ENCODE measurements at regions not wholly inside any gene's neighbourhood (a gene's known extent, or its start where the extent isn't known, plus 50 kb on each side); places are given as distances from the start of the nearest gene placed in this dataset.

- H3K27ac Mint-ChIP-seq, result no peak overlapping the region
- peaks cover 9% of the 10 kb centered on the region for H3K4me1 Mint-ChIP-seq (ENCODE audit: low read depth)
- no peak for DNase-seq (ENCODE audit: low spot score, unreplicated experiment)
- no peak overlapping the region for H3K4me3 Mint-ChIP-seq (ENCODE audit: low read depth)
- H3K27me3 Mint-ChIP-seq, result peaks cover 21% of the 10 kb centered on the region
- TF ChIP-seq, protein P1, sequence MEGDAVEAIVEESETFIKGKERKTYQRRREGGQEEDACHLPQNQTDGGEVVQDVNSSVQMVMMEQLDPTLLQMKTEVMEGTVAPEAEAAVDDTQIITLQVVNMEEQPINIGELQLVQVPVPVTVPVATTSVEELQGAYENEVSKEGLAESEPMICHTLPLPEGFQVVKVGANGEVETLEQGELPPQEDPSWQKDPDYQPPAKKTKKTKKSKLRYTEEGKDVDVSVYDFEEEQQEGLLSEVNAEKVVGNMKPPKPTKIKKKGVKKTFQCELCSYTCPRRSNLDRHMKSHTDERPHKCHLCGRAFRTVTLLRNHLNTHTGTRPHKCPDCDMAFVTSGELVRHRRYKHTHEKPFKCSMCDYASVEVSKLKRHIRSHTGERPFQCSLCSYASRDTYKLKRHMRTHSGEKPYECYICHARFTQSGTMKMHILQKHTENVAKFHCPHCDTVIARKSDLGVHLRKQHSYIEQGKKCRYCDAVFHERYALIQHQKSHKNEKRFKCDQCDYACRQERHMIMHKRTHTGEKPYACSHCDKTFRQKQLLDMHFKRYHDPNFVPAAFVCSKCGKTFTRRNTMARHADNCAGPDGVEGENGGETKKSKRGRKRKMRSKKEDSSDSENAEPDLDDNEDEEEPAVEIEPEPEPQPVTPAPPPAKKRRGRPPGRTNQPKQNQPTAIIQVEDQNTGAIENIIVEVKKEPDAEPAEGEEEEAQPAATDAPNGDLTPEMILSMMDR (IDR thresholded peaks at IDR 0.05; ENCODE audit: unreplicated experiment), result no peak
- no peaks in the 10 kb centered on the region for H3K36me3 Mint-ChIP-seq (ENCODE audit: insufficient read depth)
- no peaks in the 10 kb centered on the region for H3K9me3 Mint-ChIP-seq (ENCODE audit: low read depth)
These were observed 283.0 kb upstream of the PLXNA2 start for GRCh38 chr1:208527156-208527555.

DNA sequence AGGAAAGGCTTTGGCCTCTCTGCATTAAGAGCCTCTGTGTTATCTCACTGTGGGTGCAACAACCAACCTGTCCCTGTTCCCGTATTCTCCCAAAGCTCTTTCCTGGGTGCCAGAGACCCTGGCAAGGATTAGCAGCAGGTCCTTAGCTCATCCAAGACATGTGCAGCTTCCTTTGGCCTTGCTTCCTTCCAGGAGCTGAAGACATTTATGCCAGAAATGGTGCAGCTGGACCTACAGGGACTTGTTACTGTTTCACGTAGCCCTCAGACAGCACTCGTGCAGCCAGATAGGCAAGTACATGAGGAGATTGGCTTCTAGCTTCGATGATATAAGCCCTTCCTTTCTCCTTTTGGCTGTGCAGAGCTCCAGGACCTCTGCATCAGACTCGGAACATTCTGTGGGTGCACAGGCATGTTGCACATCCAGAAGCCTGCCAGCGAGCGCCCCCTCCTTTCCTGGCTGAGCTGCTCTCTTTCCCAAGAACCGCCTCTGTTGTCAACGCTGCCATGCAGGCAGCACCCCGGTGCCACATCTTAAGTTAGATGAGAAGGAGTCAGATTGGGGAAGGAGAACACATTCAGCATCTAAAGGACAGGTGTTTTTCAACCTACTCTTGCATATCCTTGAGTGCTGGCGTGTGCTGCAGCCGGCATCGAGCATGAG is 284.5 kb upstream of the PLXNA2 start:
- Mint-ChIP-seq H3K27ac (no peak overlapping the region), H3K4me3 (ENCODE audit: low read depth) (no peak overlapping the region), H3K27me3 (peaks cover 31% of the 10 kb centered on the region), H3K9me3 (ENCODE audit: low read depth) (no peaks in the 10 kb centered on the region), H3K36me3 (ENCODE audit: insufficient read depth) (no peaks in the 10 kb centered on the region), H3K4me1 (ENCODE audit: low read depth) (peaks cover 9% of the 10 kb centered on the region)
- no peak for DNase-seq (ENCODE audit: low spot score, unreplicated experiment)
- TF ChIP-seq, protein P1 (IDR thresholded peaks at IDR 0.05; ENCODE audit: unreplicated experiment), result no peak

DNA sequence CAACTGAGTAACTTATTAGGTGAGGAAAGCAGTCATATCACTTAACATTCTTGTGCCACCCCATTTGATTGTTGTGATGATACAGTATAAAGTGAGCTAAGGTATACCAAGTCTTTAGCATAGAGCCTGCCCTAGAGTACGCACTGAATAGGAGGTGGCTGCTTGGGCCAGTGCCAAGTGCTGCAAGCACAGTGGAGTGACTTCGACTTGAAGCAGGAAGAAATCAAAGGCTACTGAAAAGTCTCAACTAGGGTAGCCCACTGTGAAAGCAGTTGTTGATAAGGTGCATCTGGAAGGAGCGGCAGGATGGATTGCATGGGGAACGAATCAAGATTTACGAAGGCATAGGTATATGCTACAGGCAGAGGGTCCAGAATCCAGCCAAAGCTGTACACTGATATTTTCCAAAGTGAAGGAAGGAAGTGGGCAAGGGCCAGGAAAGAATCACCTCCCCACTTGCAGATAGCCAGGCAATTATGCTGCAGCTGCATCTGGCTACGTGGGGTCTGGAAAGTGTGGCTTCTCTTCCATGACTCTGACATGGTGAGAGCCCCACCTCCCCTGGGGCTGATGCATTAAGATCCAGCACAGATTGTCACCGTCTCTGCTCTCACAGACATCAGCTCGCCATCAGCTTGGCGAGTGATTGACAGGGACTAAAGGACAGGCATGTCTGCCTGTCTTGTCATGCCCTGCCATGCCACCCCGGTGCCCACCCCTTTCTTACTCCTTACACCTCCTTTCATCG is 287.0 kb upstream of the PLXNA2 start:
- Mint-ChIP-seq H3K9me3 (ENCODE audit: low read depth) (no peaks in the 10 kb centered on the region), H3K27ac (no peak overlapping the region), H3K36me3 (ENCODE audit: insufficient read depth) (no peaks in the 10 kb centered on the region), H3K4me1 (ENCODE audit: low read depth) (peaks cover 5% of the 10 kb centered on the region), H3K4me3 (ENCODE audit: low read depth) (no peak overlapping the region), H3K27me3 (peaks cover 40% of the 10 kb centered on the region)
- DNase-seq (ENCODE audit: low spot score, unreplicated experiment), result no peak
- TF ChIP-seq, protein P1 (IDR thresholded peaks at IDR 0.05; ENCODE audit: unreplicated experiment), result no peak

DNA sequence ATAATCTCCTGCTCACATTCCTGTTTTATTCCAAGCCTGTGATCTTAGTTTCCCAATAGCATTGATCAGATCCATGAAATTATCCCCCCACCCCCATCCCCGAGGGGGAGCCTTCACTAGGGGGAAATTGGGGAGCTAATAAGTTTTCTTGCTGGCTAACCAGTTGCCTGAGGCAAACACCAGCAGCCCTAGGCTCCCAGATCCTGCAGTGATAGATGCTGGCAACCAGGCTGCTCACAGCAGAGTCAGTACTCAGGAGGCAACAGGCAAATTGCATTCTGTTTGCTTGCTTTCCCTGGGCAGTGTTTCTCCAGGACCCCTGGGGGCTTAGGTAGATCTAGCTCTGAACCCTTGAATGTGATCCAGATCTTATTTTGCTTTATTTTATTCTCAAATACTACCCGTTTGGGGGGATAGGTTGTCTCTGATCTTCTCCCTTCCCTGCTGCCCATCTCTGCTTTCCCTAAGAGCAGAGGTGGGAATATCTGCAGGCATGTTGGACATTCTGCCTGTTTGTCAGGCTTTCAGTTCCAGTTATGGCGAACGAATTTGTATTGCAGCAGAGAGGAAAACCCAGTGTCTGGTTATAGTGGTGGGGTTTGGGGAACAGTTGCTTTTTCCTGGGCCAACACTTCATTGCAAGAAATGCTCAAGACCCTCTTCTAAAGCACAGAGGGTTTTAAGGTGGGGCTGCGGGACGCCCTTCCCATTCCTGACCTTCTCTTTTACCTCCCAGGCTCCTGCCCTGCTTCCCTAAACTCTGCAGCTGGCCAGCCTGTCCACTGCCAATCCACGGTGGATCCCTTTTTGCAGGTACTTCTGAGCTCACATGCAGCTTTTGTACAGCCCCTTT is 289.8 kb upstream of the PLXNA2 start:
- no peak for DNase-seq (ENCODE audit: low spot score, unreplicated experiment)
- H3K4me1 Mint-ChIP-seq (ENCODE audit: low read depth), result peaks cover 9% of the 10 kb centered on the region
- TF ChIP-seq, protein P1 (IDR thresholded peaks at IDR 0.05; ENCODE audit: unreplicated experiment), result no peak
- H3K27ac Mint-ChIP-seq, result no peak overlapping the region
- H3K27me3 Mint-ChIP-seq, result peaks cover 38% of the 10 kb centered on the region
- no peaks in the 10 kb centered on the region for H3K9me3 Mint-ChIP-seq (ENCODE audit: low read depth)
- H3K36me3 Mint-ChIP-seq (ENCODE audit: insufficient read depth), result no peaks in the 10 kb centered on the region
- H3K4me3 Mint-ChIP-seq (ENCODE audit: low read depth), result no peak overlapping the region

DNA sequence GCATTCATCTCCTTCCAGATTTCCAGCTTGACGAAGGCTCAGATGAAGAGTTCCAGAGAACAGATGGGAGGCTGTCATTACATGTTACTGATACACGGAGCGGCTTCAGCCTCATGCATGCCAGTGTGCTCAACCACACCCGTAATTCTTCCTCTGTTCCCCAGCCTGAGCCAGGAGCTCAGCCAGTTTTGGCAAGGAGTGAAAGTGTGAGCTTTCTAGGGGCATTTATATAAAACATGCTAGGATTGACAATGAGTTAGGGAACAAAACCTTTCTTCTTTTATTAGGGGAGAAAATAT is 290.4 kb upstream of the PLXNA2 start:
- H3K27ac Mint-ChIP-seq, result no peak overlapping the region
- peaks cover 9% of the 10 kb centered on the region for H3K4me1 Mint-ChIP-seq (ENCODE audit: low read depth)
- H3K4me3 Mint-ChIP-seq (ENCODE audit: low read depth), result no peak overlapping the region
- TF ChIP-seq, protein P1 (IDR thresholded peaks at IDR 0.05; ENCODE audit: unreplicated experiment), result no peak
- peaks cover 40% of the 10 kb centered on the region for H3K27me3 Mint-ChIP-seq
- DNase-seq (ENCODE audit: low spot score, unreplicated experiment), result no peak
- H3K9me3 Mint-ChIP-seq (ENCODE audit: low read depth), result no peaks in the 10 kb centered on the region
- no peaks in the 10 kb centered on the region for H3K36me3 Mint-ChIP-seq (ENCODE audit: insufficient read depth)
